Stimulated activated CD8-positive, alpha-beta memory T cell treated with anti-CD3 and anti-CD28 coated beads, Interleukin-12 subunit alpha, Interleukin-12 subunit beta, amount 100 ng/mL, for 24 hours (primary cell): ENCODE measurements at regions not wholly inside any gene's neighbourhood (a gene's known extent, or its start where the extent isn't known, plus 50 kb on each side); places are given as distances from the start of the nearest gene placed in this dataset.

Source experiments
- DNase-seq: peaks from one replicate; pipeline ENCODE4 v3.0.0-alpha.2; 2020; ENCODE audit errors: extremely low read depth

DNA sequence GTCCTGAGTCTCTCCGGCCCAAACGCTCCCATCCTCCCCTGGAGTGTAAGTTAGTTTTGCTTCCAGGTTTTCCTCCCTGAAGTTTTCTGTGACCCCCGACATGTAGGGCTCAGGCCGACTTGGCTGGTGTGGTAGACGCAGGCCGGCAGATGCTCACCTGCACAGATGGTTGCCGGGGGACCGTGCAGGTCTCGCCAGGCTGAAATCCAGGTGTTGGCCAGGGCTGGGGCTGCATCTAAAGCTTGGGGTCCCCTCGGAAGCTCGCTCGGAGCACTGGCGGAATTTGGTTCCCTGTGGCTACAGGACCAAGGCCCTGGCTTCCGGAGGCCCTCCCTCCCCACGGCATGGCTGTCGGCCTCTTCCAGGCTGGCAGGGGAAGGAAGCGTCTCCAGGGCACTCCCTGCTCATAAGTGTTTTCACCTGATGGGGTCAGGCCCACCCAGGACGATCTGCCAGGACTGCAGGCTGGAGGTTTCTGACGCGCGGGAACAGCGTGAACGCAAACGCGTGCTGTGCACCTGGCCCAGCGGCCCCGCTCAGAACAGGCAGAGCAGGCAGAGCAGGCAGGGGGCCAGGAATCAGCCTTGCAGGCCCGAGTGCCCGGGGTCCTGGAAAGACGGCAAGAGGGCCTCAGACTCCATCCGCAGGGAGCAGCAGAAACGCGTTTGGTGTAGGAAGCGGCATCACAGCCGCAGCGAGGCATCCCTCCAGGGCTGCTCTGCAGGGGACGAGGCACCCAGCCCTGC lies 258.2 kb downstream of the BRD1 start:
- no peak for DNase-seq

GRCh38 chr22:49568751-49569285 lies 258.9 kb downstream of the BRD1 start:
- DNase-seq = no peak

DNA sequence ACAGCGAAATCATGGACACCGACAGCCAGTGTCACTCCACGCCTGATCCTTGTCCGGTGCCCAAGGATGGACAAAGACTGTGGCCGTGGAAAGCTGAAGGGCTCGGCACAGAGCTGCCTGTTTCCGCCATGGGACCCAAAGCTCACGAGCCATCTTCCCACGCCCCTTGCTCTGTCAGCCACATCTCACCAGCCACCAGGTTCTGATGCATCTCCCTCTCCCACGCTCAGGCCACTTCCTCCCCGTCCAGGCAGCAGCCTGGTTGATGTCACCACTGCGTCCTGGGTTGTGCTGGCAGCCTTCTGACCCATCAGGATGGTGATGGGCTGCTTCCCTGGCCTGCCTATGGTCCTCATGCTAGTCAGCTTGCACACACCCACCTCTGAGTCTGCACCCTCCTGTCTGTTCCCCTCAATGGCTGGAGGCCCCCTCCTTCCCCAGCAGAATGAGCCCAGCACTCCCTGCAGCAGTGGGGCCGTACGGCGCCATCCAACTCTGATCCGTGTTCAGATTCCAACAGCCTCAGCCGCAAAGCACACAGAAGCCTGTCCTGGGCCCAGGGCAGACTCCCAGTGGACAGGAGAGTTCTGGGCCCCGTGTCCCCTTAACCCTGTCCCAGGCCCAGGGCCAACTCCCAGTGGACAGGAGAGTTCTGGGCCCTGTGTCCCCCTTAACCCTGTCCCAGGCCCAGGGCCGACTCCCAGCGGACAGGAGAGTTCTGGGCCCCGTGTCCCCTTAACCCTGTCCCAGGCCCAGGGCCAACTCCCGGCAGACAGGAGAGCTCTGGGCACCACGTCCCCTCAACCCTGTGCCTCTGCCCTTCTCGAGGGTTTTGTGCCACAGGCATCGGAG lies 259.5 kb downstream of the BRD1 start:
- no peak for DNase-seq

- no peak for DNase-seq
Measured at GRCh38 chr22:49566693-49567092, 261.0 kb downstream of the BRD1 start.

GRCh38 chr22:49566141-49566541 lies 261.5 kb downstream of the BRD1 start:
- no peak for DNase-seq

DNA sequence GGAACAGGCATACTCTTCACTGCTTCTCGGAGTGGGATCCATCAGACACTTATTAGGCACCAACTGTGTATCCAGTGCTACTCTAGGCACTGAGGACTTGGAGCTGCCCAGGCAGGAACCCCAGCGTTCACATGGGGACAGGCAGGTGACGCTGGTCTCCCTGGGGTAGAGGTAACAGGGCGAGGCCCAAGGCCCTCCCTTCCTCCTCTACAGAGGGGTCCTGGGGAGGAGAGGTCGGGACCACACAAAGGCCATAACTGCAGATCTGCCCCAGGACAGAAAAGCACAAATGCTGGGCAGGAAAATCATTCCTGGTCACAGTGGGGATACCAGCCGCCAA lies 262.2 kb downstream of the BRD1 start:
- no peak for DNase-seq

GRCh38 chr22:49564666-49565515 lies 262.8 kb downstream of the BRD1 start:
- DNase-seq = no peak

GRCh38 chr22:49564054-49564453 lies 263.6 kb downstream of the BRD1 start:
- DNase-seq = no peak

DNA sequence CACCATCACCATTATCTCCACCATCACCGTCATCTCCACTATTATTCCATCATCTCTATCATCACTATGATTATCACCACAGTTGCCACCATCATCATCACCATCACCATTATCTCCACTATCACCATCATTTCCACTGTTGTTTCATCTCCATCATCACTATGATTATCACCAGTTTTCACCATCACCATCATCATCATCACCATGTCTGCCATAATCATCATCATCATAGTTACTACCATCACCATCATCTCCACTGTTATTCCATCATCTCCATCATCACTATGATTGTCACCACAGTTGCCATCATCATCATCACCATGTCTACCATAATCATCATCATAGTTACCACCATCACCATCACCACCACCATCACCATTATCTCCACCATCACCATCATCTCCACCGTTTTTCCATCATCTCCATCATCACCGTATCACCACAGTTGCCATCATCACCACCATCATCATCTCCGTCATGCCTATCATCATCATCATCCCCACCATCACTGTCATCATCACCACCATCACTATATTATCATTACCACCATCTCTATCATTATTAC lies 264.9 kb downstream of the BRD1 start:
- DNase-seq = no peak

DNA sequence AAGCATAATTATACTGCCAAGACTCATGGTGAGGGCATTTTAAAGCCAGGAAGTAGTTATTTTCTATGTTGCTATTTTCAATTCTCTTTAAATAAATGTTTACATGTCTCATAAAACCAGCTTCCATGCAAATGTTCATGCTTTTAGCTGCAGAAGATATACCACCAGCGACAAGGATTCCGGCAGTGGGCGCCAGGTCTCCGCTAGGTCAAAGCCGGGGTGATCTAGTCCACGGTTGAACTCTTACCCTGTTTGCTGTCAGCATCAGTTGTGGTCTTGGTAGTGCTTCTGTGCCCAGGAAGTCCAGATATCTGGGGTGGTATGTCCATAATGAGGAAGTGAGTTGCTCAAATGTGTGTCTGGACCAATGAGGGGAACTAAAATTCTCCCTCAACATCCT lies 265.7 kb downstream of the BRD1 start:
- no peak for DNase-seq

DNA sequence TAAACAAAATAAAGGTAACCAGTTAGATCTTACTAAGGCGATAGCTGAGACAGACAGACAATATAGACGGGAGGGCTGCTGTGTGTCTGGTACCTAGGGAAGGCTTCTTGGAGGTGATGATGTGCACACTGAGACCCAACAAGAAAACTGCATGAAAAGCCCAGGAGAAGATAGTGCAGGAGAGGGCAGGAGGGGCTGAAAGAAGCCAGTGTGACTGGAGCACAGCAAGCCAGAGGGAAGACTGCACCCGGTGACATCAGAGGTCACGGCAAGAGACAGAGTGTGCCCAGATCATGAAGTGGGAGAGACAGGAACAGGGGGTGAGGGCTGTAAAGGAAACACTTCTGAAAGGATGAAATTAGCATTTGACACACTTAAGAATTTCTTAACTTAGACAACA lies 266.3 kb downstream of the BRD1 start:
- no peak for DNase-seq

DNA sequence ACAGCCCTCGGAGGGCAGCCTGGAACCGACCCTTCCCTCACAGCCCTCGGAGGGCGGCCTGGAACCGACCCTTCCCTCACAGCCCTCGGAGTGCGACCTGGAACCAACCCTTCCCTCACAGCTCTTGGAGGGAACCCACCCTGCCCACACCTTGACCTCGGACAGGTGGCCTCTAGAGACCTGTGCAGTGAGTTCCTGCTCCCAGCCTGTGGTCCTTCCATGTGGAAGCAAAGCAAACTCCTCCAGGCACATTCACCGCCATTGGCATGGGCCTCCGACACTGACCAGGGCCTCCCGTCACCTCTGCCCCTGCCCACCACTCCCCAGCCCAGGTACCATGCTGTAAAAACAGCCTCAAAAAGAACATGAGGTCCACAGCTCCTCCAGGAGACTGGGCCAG lies 272.1 kb downstream of the BRD1 start:
- DNase-seq = no peak

GRCh38 chr22:49554741-49555140 lies 272.9 kb downstream of the BRD1 start:
- no peak for DNase-seq

- no peak for DNase-seq
Measured at GRCh38 chr22:49554296-49554625, 273.4 kb downstream of the BRD1 start.

- DNase-seq = no peak
Measured at GRCh38 chr22:49553518-49554295, 274.0 kb downstream of the BRD1 start.

DNA sequence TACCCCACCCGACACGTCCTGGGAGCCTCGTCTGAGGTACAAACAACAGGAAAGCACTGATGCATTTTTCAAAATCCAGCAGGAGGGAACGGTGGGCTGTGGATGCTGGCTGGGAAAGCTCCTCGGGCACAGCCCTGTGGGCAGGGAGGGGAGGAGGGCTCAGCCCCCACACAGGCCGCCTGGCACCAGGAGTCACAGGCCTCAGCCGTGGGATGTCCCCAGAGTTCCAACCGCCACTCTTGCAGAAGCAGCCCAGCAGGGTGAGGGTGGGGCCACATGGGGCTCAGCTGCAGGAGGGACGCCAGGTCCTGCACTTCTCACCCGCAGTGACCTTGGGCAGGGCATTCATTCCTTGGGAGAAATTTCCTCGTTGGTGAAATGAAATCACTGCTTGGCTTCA lies 274.6 kb downstream of the BRD1 start:
- DNase-seq = no peak

- no peak for DNase-seq
Measured at GRCh38 chr22:49551897-49552614, 275.6 kb downstream of the BRD1 start.

- no peak for DNase-seq
Measured at GRCh38 chr22:49551446-49551845, 276.2 kb downstream of the BRD1 start.

- DNase-seq = no peak
Measured at GRCh38 chr22:49550766-49551362, 276.8 kb downstream of the BRD1 start.

- no peak for DNase-seq
Measured at GRCh38 chr22:49550141-49550430, 277.6 kb downstream of the BRD1 start.
